ENCODE measurements at regions not wholly inside any gene's neighbourhood (a gene's known extent, or its start where the extent isn't known, plus 50 kb on each side); places are given as distances from the start of the nearest gene placed in this dataset.

- DNase-seq (ENCODE audit: low read depth) = no peak
Measured at GRCh38 chr9:79257790-79258351, 313.9 kb upstream of the TLE4 start.

- DNase-seq (ENCODE audit: low read depth) = no peak
Measured at GRCh38 chr9:79259858-79260257, 311.9 kb upstream of the TLE4 start.

- no peak for DNase-seq (ENCODE audit: low read depth)
Measured at GRCh38 chr9:79263628-79264027, 308.1 kb upstream of the TLE4 start.

- no peak for DNase-seq (ENCODE audit: low read depth)
Measured at GRCh38 chr9:79264041-79264440, 307.7 kb upstream of the TLE4 start.

GRCh38 chr9:79264511-79265355, 307.0 kb upstream of the TLE4 start:
- DNase-seq (ENCODE audit: low read depth) = no peak

GRCh38 chr9:79266986-79267385, 304.8 kb upstream of the TLE4 start:
- no peak for DNase-seq (ENCODE audit: low read depth)

GRCh38 chr9:79268806-79269205, 303.0 kb upstream of the TLE4 start:
- no peak for DNase-seq (ENCODE audit: low read depth)

GRCh38 chr9:79273311-79273710, 298.5 kb upstream of the TLE4 start:
- no peak for DNase-seq (ENCODE audit: low read depth)

- no peak for DNase-seq (ENCODE audit: low read depth)
Measured at GRCh38 chr9:79279356-79279755, 292.4 kb upstream of the TLE4 start.

- DNase-seq (ENCODE audit: low read depth) = no peak
Measured at GRCh38 chr9:79280691-79281090, 291.1 kb upstream of the TLE4 start.

- no peak for DNase-seq (ENCODE audit: low read depth)
Measured at GRCh38 chr9:79284081-79284480, 287.7 kb upstream of the TLE4 start.

GRCh38 chr9:79286992-79287707, 284.6 kb upstream of the TLE4 start:
- no peak for DNase-seq (ENCODE audit: low read depth)

- no peak for DNase-seq (ENCODE audit: low read depth)
Measured at GRCh38 chr9:79287708-79288290, 284.0 kb upstream of the TLE4 start.

GRCh38 chr9:79289856-79290255, 281.9 kb upstream of the TLE4 start:
- DNase-seq (ENCODE audit: low read depth) = no peak

GRCh38 chr9:79292731-79293280, 279.0 kb upstream of the TLE4 start:
- DNase-seq (ENCODE audit: low read depth) = no peak

GRCh38 chr9:79300068-79300467, 271.7 kb upstream of the TLE4 start:
- no peak for DNase-seq (ENCODE audit: low read depth)

GRCh38 chr9:79301085-79301484, 270.7 kb upstream of the TLE4 start:
- DNase-seq (ENCODE audit: low read depth) = no peak

GRCh38 chr9:79301551-79302391, 270.0 kb upstream of the TLE4 start:
- DNase-seq (ENCODE audit: low read depth) = no peak

GRCh38 chr9:79302569-79302968, 269.2 kb upstream of the TLE4 start:
- no peak for DNase-seq (ENCODE audit: low read depth)

GRCh38 chr9:79308012-79308411, 263.8 kb upstream of the TLE4 start:
- no peak for DNase-seq (ENCODE audit: low read depth)

- DNase-seq (ENCODE audit: low read depth) = no peak
Measured at GRCh38 chr9:79312686-79313421, 258.9 kb upstream of the TLE4 start.
